Activated T-cell treated with anti-CD3 and anti-CD28 coated beads for 1 hour (primary cell): ENCODE measurements at regions not wholly inside any gene's neighbourhood (a gene's known extent, or its start where the extent isn't known, plus 50 kb on each side); places are given as distances from the start of the nearest gene placed in this dataset.
"Not testable (repeated sequence)": the region's sequence is repeated elsewhere in the genome, so short reads cannot be mapped to it uniquely, and the experiment has no call there.

Source experiments
- DNase-seq: peaks from one replicate; pipeline ENCODE4 v3.0.0-alpha.2; 2020; ENCODE audit warnings: low read depth

GRCh38 chr2:129369437-129369836 lies 610.0 kb upstream of the RAB6C start:
- no peak for DNase-seq

DNA sequence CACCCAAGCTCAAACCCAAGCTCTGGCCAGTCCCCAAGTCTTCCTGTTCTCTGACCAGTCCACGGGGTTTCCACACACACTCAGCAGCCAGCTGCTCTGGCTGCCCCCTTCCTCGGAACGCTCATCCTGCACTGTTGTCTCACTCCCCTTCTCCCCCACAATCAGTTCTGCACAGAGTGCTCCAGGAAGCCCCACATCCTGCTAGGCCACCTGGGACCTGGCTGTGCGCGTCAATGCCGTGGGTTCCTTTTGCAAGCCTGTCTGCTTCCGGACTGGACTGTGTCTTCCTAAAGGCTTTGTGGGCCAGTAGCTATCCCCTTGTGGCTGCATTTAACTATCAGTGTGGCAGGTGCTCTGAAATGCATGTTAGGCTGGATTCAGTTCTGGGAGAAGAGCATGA lies 605.0 kb upstream of the RAB6C start:
- no peak for DNase-seq

DNA sequence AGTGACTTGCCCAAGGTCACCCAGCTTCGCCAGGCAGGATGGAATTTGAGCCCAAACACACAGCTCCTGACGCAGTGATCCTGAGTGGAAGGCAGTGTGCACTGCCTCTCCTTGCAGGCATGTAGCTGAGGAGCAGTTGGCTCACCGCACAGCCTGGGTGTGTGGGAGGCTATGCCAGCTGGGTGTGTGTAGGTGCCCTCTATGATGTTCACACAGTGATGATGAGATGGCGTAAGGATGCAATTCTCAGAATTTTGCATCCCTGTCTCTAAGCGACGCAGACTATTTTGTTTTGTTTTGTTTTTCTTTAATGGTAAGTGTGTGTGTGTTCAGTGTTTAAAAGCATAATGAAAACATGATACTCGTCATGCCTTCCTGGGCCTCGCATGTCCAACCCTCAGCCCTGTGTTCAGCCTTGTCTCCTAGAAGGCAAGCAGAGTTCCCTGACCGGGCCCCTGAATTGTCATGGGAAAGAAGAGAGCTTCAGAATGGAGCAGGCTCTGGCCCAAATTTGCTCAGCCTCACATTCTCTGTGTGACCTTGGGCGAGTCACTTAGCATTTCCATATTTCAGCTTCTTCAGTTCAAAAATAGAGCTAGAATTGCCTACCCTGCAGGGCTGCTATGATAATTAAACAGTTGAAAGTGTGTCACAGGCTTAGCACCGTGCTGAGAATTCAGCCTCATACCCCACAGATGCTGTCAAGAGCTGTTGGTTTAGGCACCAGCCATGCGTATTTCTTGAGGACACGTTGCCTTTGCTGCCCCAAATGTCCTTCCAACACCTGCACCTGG lies 603.6 kb upstream of the RAB6C start:
- DNase-seq, result no peak

DNA sequence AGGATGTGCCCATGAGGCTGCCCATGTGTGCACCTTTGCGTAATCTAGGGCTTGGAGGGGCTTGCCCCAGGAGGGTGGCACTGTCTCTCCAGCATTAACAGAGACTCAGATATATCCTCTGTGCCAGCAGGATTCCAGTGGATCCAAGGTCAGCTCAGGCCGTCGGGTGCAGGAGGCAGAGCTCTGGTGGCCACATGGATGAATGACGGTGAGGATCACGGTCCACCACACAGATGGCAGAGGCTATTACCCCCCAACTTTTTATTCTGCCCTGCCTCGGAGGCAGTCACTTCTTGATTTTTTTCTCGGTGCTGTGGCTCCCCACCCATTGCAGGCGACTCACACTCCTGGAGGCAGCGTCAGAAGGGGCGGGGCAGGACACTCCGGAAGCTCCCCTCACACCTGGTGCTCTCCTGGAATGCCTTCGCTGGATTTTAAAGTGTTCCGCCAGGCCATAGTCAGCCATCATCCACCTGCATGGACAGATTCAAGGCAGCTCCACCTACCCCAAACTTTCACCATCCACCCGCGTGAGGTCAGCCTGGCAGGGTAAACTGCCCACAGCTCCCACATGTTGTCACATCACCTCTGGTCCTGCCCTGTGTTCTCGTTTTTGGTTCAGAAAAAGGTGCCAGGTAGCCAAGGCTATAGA lies 602.9 kb upstream of the RAB6C start:
- no peak for DNase-seq

DNA sequence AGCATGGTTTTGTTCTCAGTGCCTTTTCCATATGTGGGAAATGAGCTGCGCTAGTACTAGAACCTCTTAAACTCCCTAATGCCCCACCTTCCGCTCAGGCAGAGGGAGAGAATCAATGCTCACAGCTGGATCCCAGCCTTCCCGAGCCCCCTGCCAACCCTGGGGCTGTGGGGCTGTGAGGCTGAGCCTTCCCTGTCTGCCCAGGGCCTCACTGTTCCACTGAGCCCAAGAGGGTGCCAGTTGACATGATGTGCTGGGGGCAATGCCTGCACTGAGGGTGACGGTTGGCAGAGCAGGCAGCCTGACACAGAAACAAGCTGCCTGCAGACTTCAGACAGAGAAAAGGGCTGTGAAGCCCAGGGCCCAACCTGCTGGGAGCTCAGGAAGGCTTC lies 602.4 kb upstream of the RAB6C start:
- DNase-seq, result no peak

DNA sequence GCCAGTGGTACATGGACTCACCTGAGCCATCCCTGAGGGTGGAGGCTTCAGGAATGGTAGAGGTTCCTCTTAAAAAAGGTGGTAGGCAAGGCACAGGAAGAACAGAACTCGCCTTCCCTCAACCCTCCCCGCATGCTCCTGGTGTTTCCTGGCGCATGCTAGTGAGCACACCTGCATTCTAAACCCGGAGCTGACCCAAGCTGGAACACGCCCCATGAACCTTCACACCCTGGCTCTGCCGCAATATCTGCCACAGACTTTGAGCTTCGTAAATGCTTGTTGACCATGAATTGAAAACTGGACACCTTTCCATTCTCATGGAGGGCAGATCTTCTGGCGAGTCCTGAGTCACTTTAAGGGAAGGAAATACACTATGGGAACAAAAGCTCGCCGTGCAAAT lies 601.3 kb upstream of the RAB6C start:
- DNase-seq, result no peak

DNA sequence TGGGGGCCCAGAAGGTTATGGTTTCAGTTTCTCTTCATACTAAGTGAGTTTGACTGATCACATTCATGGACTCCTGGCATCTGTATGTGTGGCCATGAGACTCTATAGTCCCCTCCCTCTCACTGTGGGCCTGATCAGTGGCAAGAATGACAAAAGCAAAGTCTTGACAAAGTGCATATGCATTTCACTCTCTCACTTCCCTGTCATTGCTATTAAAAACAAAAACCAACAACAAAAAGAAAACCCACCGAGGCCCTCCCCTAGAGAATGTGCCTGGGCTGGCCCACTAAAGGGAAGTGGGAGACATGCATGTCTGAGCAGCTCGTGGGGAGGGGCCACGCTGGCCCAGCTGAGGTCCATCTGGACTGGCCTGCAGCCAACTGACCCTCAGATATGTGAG lies 600.1 kb upstream of the RAB6C start:
- no peak for DNase-seq

DNA sequence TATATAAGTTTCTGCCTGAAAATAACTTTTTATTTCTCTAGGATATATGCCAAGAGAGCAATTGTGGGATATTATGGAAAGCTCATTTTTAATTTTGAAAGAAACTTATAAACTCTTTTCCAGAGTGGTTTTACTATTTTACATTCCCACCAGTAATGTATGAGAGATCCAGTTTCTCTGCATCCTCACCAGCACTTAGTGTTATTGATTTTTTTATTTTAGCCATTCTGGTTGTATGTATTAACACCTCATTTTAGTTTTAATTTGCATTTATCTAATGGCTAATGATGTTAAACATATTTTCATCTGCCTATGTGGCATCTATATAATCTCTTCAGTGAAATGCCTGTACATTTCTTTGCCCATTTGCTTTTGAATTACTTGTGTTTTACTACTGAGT lies 597.7 kb upstream of the RAB6C start:
- no peak for DNase-seq

DNA sequence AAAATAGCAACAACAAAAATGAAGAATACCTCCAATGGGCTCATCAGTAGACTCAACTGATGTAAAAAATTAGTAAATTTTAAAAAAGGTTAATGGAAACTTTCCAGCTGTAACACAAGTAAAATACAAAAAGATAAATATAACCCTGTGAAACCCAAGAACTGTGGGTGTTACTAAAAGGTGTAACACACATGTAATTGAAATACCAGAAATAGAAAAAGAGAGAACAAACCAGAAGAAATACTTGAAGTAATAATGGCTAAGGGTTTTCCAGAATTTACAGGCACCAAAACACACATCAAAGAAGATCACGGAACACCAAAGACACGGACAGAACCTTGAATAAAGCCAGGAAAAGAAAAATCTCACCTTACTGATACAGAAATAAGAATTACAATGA lies 590.6 kb upstream of the RAB6C start:
- DNase-seq, result no peak

GRCh38 chr2:129393816-129394215 lies 585.6 kb upstream of the RAB6C start:
- DNase-seq, result no peak

GRCh38 chr2:129396980-129397599 lies 582.4 kb upstream of the RAB6C start:
- no peak for DNase-seq

- no peak for DNase-seq
These were observed 578.6 kb upstream of the RAB6C start for GRCh38 chr2:129400826-129401225.

- DNase-seq, result no peak
These were observed 577.4 kb upstream of the RAB6C start for GRCh38 chr2:129402076-129402475.

- no peak for DNase-seq
These were observed 575.3 kb upstream of the RAB6C start for GRCh38 chr2:129404000-129404685.

- no peak for DNase-seq
These were observed 570.9 kb upstream of the RAB6C start for GRCh38 chr2:129408570-129408969.

GRCh38 chr2:129417041-129417440 lies 562.4 kb upstream of the RAB6C start:
- DNase-seq, result not testable (repeated sequence)

DNA sequence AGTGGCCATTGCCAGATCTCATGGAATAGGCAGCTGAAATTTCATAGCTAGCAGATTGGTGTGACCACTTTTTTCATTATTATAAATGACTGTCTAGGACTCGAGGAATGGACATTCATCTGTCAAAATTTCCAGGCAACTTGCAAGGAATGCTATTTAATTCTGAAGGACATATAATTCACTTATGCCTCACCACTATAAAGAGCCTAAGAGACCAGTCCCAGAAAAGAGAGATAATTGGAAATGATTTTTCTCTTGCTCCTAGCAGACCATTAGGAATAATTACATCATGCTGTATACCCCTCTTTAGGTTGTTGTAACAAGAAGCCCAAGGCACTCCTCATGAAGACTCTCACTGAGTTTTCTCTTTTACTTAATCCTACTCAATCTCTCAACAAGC lies 557.4 kb upstream of the RAB6C start:
- DNase-seq, result no peak

DNA sequence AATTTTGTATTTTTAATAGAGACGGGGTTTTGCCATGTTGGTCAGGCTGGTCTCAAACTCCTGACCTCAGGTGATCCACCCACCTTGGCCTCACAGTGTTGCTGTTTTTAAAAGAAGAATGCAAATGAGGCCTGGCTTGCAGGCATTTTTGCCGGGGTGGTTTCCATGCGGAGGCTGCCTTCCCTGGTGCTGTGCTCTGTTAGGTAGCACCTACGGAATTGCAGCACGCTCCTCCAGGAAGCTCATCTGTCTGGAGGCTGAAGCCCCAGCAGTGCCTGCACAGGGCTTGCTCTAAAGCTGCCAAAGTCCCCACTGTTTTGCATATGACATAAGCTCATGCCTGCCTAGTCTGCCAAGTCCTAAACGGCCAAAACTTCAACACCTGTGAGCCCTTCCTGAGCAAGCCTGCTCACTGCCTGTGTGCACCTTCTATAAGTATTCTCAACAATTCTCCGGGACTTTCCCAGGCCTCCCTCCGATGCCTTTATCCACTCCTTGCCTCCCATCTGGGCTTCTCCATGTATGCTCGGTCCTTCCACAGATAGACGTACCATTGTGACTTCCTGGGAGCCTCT lies 551.3 kb upstream of the RAB6C start:
- DNase-seq, result no peak

DNA sequence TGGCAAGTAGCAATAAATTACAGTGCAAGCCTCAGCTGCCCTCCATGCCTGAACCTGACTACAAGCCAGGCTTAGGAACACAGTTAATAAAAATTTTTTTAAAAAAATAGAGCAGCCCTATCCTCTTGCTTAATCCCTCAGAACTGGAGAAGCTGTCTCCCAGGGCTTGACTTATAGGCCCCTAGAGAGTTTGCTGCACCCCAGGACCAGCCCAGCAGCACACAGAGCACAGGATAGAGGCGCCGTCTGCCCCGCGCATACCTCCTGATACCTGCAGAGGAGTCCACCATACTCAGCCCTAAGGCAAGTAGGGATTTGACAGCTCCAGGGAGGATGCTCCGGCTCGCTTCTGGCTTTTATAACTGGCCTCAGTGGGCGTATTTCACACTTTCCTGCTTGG lies 548.6 kb upstream of the RAB6C start:
- no peak for DNase-seq

- no peak for DNase-seq
These were observed 547.6 kb upstream of the RAB6C start for GRCh38 chr2:129431881-129432280.

- DNase-seq, result no peak
These were observed 542.7 kb upstream of the RAB6C start for GRCh38 chr2:129436809-129437208.

GRCh38 chr2:129437725-129438124 lies 541.7 kb upstream of the RAB6C start:
- DNase-seq, result no peak
